IPS-NIHi11 (cell line): ENCODE measurements at regions not wholly inside any gene's neighbourhood (a gene's known extent, or its start where the extent isn't known, plus 50 kb on each side); places are given as distances from the start of the nearest gene placed in this dataset.

Experiments used
- DNase-seq: peaks from one replicate; pipeline ENCODE4 v3.0.0; 2012; ENCODE audit warnings: mixed read lengths, low spot score

GRCh38 chr20:23167431-23167830 lies 81.3 kb upstream of the CD93 start:
- DNase-seq: no peak

- DNase-seq: no peak
These were observed 80.4 kb upstream of the CD93 start for GRCh38 chr20:23166563-23166962.

GRCh38 chr20:23165964-23166363 lies 79.8 kb upstream of the CD93 start:
- no peak for DNase-seq

GRCh38 chr20:23165307-23165750 lies 79.2 kb upstream of the CD93 start:
- DNase-seq: no peak

- no peak for DNase-seq
These were observed 78.1 kb upstream of the CD93 start for GRCh38 chr20:23164176-23164601.

GRCh38 chr20:23163562-23163961 lies 77.4 kb upstream of the CD93 start:
- no peak for DNase-seq

- DNase-seq: no peak
These were observed 76.8 kb upstream of the CD93 start for GRCh38 chr20:23162887-23163286.

GRCh38 chr20:23161968-23162696 lies 76.0 kb upstream of the CD93 start:
- no peak for DNase-seq

GRCh38 chr20:23161244-23161891 lies 75.2 kb upstream of the CD93 start:
- DNase-seq: no peak

- DNase-seq: no peak
These were observed 74.6 kb upstream of the CD93 start for GRCh38 chr20:23160536-23161243.

GRCh38 chr20:23159947-23160318 lies 73.8 kb upstream of the CD93 start:
- DNase-seq: no peak

- no peak for DNase-seq
These were observed 73.3 kb upstream of the CD93 start for GRCh38 chr20:23159256-23159946.

GRCh38 chr20:23157734-23158133 lies 71.6 kb upstream of the CD93 start:
- no peak for DNase-seq

- DNase-seq: no peak
These were observed 70.8 kb upstream of the CD93 start for GRCh38 chr20:23156842-23157423.

GRCh38 chr20:23156170-23156841 lies 70.2 kb upstream of the CD93 start:
- no peak for DNase-seq

GRCh38 chr20:23155141-23155590 lies 69.0 kb upstream of the CD93 start:
- DNase-seq: no peak

- no peak for DNase-seq
These were observed 67.7 kb upstream of the CD93 start for GRCh38 chr20:23153696-23154341.

GRCh38 chr20:23152902-23153301 lies 66.8 kb upstream of the CD93 start:
- DNase-seq: no peak

GRCh38 chr20:23152308-23152892 lies 66.3 kb upstream of the CD93 start:
- DNase-seq: no peak

- DNase-seq: no peak
These were observed 65.8 kb upstream of the CD93 start for GRCh38 chr20:23151885-23152284.
